Sigmoid colon (tissue), 6 donors: ENCODE measurements at regions not wholly inside any gene's neighbourhood (a gene's known extent, or its start where the extent isn't known, plus 50 kb on each side); places are given as distances from the start of the nearest gene placed in this dataset.

Source experiments
- DNase-seq: peaks from one replicate; pipeline ENCODE4 v3.0.0-alpha.2; 2019
- H3K27ac ChIP-seq, 4 donors: fragments of 200-600 bp; sonication (generic); one replicate each; pipeline ENCODE4 v1.5.1; 2016 to 2019; ENCODE audit warnings: mild to moderate bottlenecking in 1 of 4
- H3K27me3 ChIP-seq, 3 donors: fragments of 200-600 bp; sonication (generic); one replicate each; pipeline ENCODE4 v1.5.1; 2019; ENCODE audit warnings: mild to moderate bottlenecking in 1 of 3
- H3K36me3 ChIP-seq, 4 donors: fragments of 200-600 bp; sonication (generic); one replicate each; pipeline ENCODE4 v1.5.1; 2016 to 2019
- H3K4me1 ChIP-seq, 4 donors: fragments of 200-600 bp; sonication (generic); one replicate each; pipeline ENCODE4 v1.5.1; 2017 to 2019
- H3K4me3 ChIP-seq, 4 donors: fragments of 200-600 bp; sonication (generic); one replicate each; pipeline ENCODE4 v1.5.1; 2017 to 2019; ENCODE audit warnings: mild to moderate bottlenecking in 2 of 4, moderate library complexity in 1 of 4
- H3K9me3 ChIP-seq, 4 donors: fragments of 200-600 bp in 3 of 4; sonication (generic) in 3 of 4; one replicate each; pipeline versions ENCODE4 v1.5.1 to v1.6.1; 2013 to 2019
- EP300 ChIP-seq, 4 donors: sonication (generic); formaldehyde crosslinking; IDR thresholded peaks; one replicate each; pipeline ENCODE4 v1.6.1; 2017; ENCODE audit warnings: antibody characterized with exemption in 4 of 4
- POLR2A ChIP-seq, 2 donors: fragments of 450-650 bp; IDR thresholded peaks; one replicate each; pipeline ENCODE4 v1.6.1; 2016; ENCODE audit warnings: antibody characterized with exemption in 2 of 2, mild to moderate bottlenecking in 2 of 2, moderate library complexity in 2 of 2
- POLR2AphosphoS5 ChIP-seq, 4 donors: sonication (generic); formaldehyde crosslinking; IDR thresholded peaks; one replicate each; pipeline ENCODE4 v1.6.1; 2017; ENCODE audit warnings: antibody characterized with exemption in 4 of 4
- WGBS, 2 donors: extraction: QIAGEN DNeasy Blood & Tissue Kit; methylation state at CpG; one replicate each; pipeline ENCODE4 v1.1.7; 2013; 5-methylcytosine and 5-hydroxymethylcytosine counted together
- intact Hi-C: fragments of 100-400 bp; cut with DNase I; formaldehyde crosslinking; loops from one replicate; pipeline ENCODE4 v1.15.1; 2023
- TF ChIP-seq, protein P1 (sequence below), 4 experiments: fragments of 450-650 bp in 3 of 4; fragments of 200-600 bp in 1 of 4; IDR thresholded peaks; one replicate each; pipeline ENCODE4 v1.5.1; 2016 to 2019; ENCODE audit warnings: antibody characterized with exemption in 4 of 4, mild to moderate bottlenecking in 3 of 4, moderate library complexity in 2 of 4
- donor health status: healthy with polysubstance abuse.
- donor health status: healthy.

DNA sequence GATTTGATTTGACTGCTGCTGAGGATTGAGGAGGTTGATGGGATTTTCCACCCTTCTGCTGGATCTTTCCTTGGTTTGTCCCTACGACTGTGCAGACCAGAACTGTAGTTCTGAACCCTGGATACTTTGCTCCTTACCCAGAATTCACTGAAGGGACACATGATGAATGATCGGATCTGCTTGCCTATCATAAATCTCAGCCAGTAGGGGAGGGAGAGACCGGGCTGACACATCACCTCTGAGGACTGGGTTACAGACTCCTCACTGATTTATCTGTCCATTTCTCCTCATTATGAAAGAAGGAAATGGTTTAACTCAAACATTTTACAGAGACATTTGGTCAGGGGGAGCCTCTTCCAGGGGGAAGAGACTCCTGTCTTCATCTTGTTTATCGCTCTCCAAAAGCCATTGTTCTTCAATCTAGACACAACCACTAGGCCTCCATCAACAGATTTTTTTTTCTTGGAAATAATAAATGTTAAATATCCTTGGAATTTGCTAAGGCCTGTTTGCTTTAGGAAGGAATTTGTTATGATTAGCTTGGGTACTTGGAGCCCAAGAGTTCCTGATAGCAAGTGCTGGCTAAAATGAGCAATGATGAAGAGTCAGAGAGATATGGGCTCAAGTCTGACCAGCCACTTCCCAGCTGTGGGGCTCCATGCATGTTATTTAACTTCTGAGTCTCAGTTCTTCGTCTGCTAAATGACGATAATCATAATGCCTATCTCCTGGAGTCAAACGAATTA, 925.5 kb downstream of the SLC4A3 start:
- 77 to 82% methylated on average over 7 of the region's 7 CpGs for WGBS, 2 donors
- Histone ChIP-seq H3K9me3 (no peaks in the 10 kb centered on the region), H3K27me3 (no peaks in the 10 kb centered on the region), H3K27ac (no peak overlapping the region), H3K4me1 (no peaks in the 10 kb centered on the region), H3K4me3 (no peak overlapping the region), H3K36me3 (no peaks in the 10 kb centered on the region)
- DNase-seq, result no peak
- TF ChIP-seq EP300 (IDR thresholded peaks at IDR 0.05), result no peak
- TF ChIP-seq, protein P1, sequence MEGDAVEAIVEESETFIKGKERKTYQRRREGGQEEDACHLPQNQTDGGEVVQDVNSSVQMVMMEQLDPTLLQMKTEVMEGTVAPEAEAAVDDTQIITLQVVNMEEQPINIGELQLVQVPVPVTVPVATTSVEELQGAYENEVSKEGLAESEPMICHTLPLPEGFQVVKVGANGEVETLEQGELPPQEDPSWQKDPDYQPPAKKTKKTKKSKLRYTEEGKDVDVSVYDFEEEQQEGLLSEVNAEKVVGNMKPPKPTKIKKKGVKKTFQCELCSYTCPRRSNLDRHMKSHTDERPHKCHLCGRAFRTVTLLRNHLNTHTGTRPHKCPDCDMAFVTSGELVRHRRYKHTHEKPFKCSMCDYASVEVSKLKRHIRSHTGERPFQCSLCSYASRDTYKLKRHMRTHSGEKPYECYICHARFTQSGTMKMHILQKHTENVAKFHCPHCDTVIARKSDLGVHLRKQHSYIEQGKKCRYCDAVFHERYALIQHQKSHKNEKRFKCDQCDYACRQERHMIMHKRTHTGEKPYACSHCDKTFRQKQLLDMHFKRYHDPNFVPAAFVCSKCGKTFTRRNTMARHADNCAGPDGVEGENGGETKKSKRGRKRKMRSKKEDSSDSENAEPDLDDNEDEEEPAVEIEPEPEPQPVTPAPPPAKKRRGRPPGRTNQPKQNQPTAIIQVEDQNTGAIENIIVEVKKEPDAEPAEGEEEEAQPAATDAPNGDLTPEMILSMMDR (IDR thresholded peaks at IDR 0.05), result no peak
- no peak for TF ChIP-seq POLR2AphosphoS5 (IDR thresholded peaks at IDR 0.05)
- no peak for TF ChIP-seq POLR2A (IDR thresholded peaks at IDR 0.05)
- intact Hi-C loops, result no loop called here

DNA sequence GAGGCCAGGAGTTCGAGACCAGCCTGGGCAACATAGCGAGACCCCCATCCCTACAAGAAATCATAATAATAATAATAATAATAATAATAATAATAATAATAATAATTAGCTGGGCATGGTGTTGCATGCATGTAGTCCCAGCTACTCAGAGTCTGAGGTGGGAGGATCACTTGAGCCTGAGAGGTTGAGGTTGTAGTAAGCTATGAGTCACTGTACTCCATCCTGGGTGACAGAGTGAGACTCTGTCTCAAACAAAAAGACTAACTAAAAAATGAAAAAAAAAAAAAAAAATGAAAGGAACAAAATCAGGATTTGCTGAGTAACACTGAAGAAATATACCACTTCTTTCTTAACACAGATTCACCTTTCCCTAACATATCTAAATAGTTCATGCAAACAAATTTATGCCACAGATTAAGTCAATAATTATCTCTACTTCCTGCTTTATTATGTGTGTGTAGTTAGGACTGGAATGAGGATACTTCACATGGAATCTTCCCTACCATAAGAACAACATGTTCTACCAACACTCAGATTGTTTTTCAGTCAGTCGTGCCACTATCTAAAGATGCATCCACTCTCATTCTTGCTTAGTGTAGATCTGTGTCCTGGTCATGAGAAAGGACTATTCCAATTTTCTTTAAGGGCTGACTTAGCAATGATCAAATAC, 928.7 kb downstream of the SLC4A3 start:
- Histone ChIP-seq H3K36me3 (no peaks in the 10 kb centered on the region), H3K4me1 (no peaks in the 10 kb centered on the region), H3K4me3 (no peak overlapping the region), H3K9me3 (no peaks in the 10 kb centered on the region), H3K27me3 (no peaks in the 10 kb centered on the region), H3K27ac (no peak overlapping the region)
- 91% methylated on average over 3 of the region's 3 CpGs for WGBS, 2 donors
- TF ChIP-seq, protein P1 (IDR thresholded peaks at IDR 0.05), result no peak
- intact Hi-C loops, result no loop called here
- DNase-seq, result no peak

DNA sequence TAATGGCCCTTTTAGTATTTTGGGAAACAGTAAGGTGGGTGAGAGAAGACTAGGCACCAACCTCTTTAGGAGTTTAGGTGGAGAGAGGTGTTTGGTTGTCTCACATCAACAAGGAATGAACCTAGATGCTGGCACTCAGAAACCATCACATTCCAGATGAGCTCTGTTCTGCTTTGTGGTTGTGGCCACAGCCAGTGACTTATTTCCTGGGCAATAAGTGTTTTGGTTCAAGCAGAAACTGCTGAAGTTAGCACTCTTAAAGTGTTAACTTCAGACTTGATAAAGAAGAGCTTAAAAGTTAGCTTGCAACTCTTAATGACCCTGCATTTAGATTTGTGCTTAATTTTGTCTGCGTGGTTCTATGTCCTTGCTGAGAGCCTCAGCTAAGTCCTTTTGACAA, 929.2 kb downstream of the SLC4A3 start:
- Histone ChIP-seq H3K36me3 (no peaks in the 10 kb centered on the region), H3K27me3 (no peaks in the 10 kb centered on the region), H3K4me3 (no peak overlapping the region), H3K4me1 (no peaks in the 10 kb centered on the region), H3K9me3 (no peaks in the 10 kb centered on the region), H3K27ac (no peak overlapping the region)
- 71 to 81% methylated on average over 1 of the region's 1 CpG for WGBS, 2 donors
- DNase-seq, result no peak
- intact Hi-C loops, result no loop called here
- TF ChIP-seq, protein P1 (IDR thresholded peaks at IDR 0.05), result no peak
- TF ChIP-seq EP300 (IDR thresholded peaks at IDR 0.05) (no peak), POLR2AphosphoS5 (IDR thresholded peaks at IDR 0.05) (no peak), POLR2A (IDR thresholded peaks at IDR 0.05) (no peak)

DNA sequence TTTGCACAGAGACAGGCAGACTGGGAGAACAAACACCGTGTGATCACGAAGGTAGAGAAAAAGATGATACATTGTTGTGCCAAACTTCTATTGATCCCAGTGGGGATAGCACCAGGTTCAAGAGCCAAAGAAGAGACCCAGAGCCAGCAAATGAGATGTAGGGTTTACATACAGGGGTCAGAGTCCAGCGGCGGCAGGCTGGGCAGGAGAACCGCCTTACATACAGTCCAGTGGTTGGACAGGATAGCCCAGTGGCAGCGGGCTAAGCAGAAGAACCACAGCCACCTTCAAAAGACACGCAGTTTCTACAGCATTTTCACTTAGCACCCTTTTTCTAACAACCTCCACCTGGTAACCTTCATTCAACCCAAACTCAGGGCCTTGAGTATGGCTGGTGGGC, 932.8 kb downstream of the SLC4A3 start:
- H3K36me3 ChIP-seq, result no peaks in the 10 kb centered on the region
- WGBS, 2 donors, result 89 to 93% methylated on average over 7 of the region's 7 CpGs
- no peak for DNase-seq
- no peak overlapping the region for H3K4me3 ChIP-seq
- H3K27me3 ChIP-seq, result no peaks in the 10 kb centered on the region
- intact Hi-C loops, result no loop called here
- H3K4me1 ChIP-seq, result no peaks in the 10 kb centered on the region
- H3K27ac ChIP-seq, result no peak overlapping the region
- TF ChIP-seq, protein P1 (IDR thresholded peaks at IDR 0.05), result no peak
- TF ChIP-seq POLR2AphosphoS5 (IDR thresholded peaks at IDR 0.05) (no peak), EP300 (IDR thresholded peaks at IDR 0.05) (no peak), POLR2A (IDR thresholded peaks at IDR 0.05) (no peak)
- no peaks in the 10 kb centered on the region for H3K9me3 ChIP-seq
